Activated CD4-positive, alpha-beta memory T cell treated with anti-CD3 and anti-CD28 coated beads for 36 hours (primary cell): ENCODE measurements at regions not wholly inside any gene's neighbourhood (a gene's known extent, or its start where the extent isn't known, plus 50 kb on each side); places are given as distances from the start of the nearest gene placed in this dataset.

Experiments used
- CTCF ChIA-PET: fragments of 350-600 bp; sonication (Branson Sonifier 250); formaldehyde crosslinking; loops from one replicate; lab custom pipeline; 2021; ENCODE audit warnings: antibody characterized with exemption, inconsistent platforms; lab: Charles Lee
- POLR2A ChIA-PET: fragments of 350-600 bp; sonication (Branson Sonifier 250); formaldehyde crosslinking; loops from one replicate; lab custom pipeline; 2021; ENCODE audit warnings: antibody characterized with exemption; lab: Charles Lee
- DNase-seq: peaks from one replicate; pipeline ENCODE4 v3.0.0-alpha.2; 2020
- H3K27ac Mint-ChIP-seq: one replicate; pipeline ENCODE4 v1.8.0; 2021; ENCODE audit warnings: mixed read lengths
- H3K27me3 Mint-ChIP-seq: one replicate; pipeline ENCODE4 v1.8.0; 2021; ENCODE audit warnings: mixed read lengths
- H3K36me3 Mint-ChIP-seq: one replicate; pipeline ENCODE4 v1.8.0; 2021; ENCODE audit warnings: mixed read lengths
- H3K4me1 Mint-ChIP-seq: one replicate; pipeline ENCODE4 v1.8.0; 2021; ENCODE audit warnings: low read depth, mixed read lengths
- H3K4me3 Mint-ChIP-seq: one replicate; pipeline ENCODE4 v1.8.0; 2021; ENCODE audit warnings: mild to moderate bottlenecking, mixed read lengths
- H3K9me3 Mint-ChIP-seq: one replicate; pipeline ENCODE4 v1.8.0; 2021; ENCODE audit warnings: mixed read lengths
- intact Hi-C: fragments of 100-400 bp; cut with micrococcal nuclease; formaldehyde crosslinking; loops from one replicate; pipeline ENCODE4 v1.15.1; 2023

- no peaks in the 10 kb centered on the region for H3K4me1 Mint-ChIP-seq
- no peaks in the 10 kb centered on the region for H3K36me3 Mint-ChIP-seq
- intact Hi-C loops = no loop called here
- H3K4me3 Mint-ChIP-seq = no peak overlapping the region
- no peak for DNase-seq
- H3K27me3 Mint-ChIP-seq = no peaks in the 10 kb centered on the region
- CTCF ChIA-PET = no interaction called here
- no peak overlapping the region for H3K27ac Mint-ChIP-seq
- peaks cover 2% of the 10 kb centered on the region for H3K9me3 Mint-ChIP-seq
- POLR2A ChIA-PET = no interaction called here
Measured at GRCh38 chrX:33465137-33465536, 253.8 kb upstream of the DMD start.

- POLR2A ChIA-PET = no interaction called here
- CTCF ChIA-PET = no interaction called here
- intact Hi-C loops = no loop called here
- no peaks in the 10 kb centered on the region for H3K27me3 Mint-ChIP-seq
- no peaks in the 10 kb centered on the region for H3K36me3 Mint-ChIP-seq
- H3K4me3 Mint-ChIP-seq = no peak overlapping the region
- DNase-seq = no peak
- peaks cover 4% of the 10 kb centered on the region for H3K9me3 Mint-ChIP-seq
- no peak overlapping the region for H3K27ac Mint-ChIP-seq
- no peaks in the 10 kb centered on the region for H3K4me1 Mint-ChIP-seq
Measured at GRCh38 chrX:33457102-33457501, 245.8 kb upstream of the DMD start.

GRCh38 chrX:33447285-33447684 is 235.9 kb upstream of the DMD start:
- Mint-ChIP-seq H3K9me3 (peaks cover 2% of the 10 kb centered on the region), H3K36me3 (no peaks in the 10 kb centered on the region), H3K27me3 (no peaks in the 10 kb centered on the region), H3K27ac (no peak overlapping the region), H3K4me1 (no peaks in the 10 kb centered on the region), H3K4me3 (no peak overlapping the region)
- ChIA-PET POLR2A (no interaction called here), CTCF (no interaction called here)
- intact Hi-C loops = no loop called here
- no peak for DNase-seq

GRCh38 chrX:33434256-33435092 is 223.1 kb upstream of the DMD start:
- ChIA-PET CTCF (interaction anchor here (1.0 to 1.7 kb wide), 3 partner anchors 20 to 899 kb away, joined by 3 to 4 read pairs (median 3); no protein-coding TSS in a partner anchor), POLR2A (no interaction called here)
- no peaks in the 10 kb centered on the region for H3K4me1 Mint-ChIP-seq
- H3K4me3 Mint-ChIP-seq = no peak overlapping the region
- no peak overlapping the region for H3K27ac Mint-ChIP-seq
- intact Hi-C loops = no loop called here
- peak; percentile 28 for DNase-seq
- no peaks in the 10 kb centered on the region for H3K27me3 Mint-ChIP-seq
- H3K9me3 Mint-ChIP-seq = no peaks in the 10 kb centered on the region
- H3K36me3 Mint-ChIP-seq = no peaks in the 10 kb centered on the region

GRCh38 chrX:33416273-33416805 is 205.0 kb upstream of the DMD start:
- intact Hi-C loops = no loop called here
- Mint-ChIP-seq H3K9me3 (peaks cover 12% of the 10 kb centered on the region), H3K4me3 (no peak overlapping the region), H3K27me3 (no peaks in the 10 kb centered on the region), H3K27ac (no peak overlapping the region), H3K36me3 (no peaks in the 10 kb centered on the region), H3K4me1 (no peaks in the 10 kb centered on the region)
- ChIA-PET CTCF (no interaction called here), POLR2A (no interaction called here)
- no peak for DNase-seq

GRCh38 chrX:33415459-33415858 is 204.1 kb upstream of the DMD start:
- CTCF ChIA-PET = no interaction called here
- Mint-ChIP-seq H3K4me3 (no peak overlapping the region), H3K9me3 (peaks cover 6% of the 10 kb centered on the region), H3K4me1 (no peaks in the 10 kb centered on the region), H3K27ac (no peak overlapping the region), H3K27me3 (no peaks in the 10 kb centered on the region), H3K36me3 (no peaks in the 10 kb centered on the region)
- intact Hi-C loops = no loop called here
- POLR2A ChIA-PET = no interaction called here
- no peak for DNase-seq

- Mint-ChIP-seq H3K4me1 (no peaks in the 10 kb centered on the region), H3K27ac (no peak overlapping the region), H3K9me3 (peaks cover 2% of the 10 kb centered on the region), H3K4me3 (no peak overlapping the region), H3K36me3 (no peaks in the 10 kb centered on the region), H3K27me3 (no peaks in the 10 kb centered on the region)
- ChIA-PET CTCF (no interaction called here), POLR2A (no interaction called here)
- no peak for DNase-seq
- intact Hi-C loops = no loop called here
Measured at GRCh38 chrX:33385546-33385945, 174.2 kb upstream of the DMD start.

GRCh38 chrX:33379839-33380238 is 168.5 kb upstream of the DMD start:
- CTCF ChIA-PET = no interaction called here
- no peak for DNase-seq
- Mint-ChIP-seq H3K27ac (no peak overlapping the region), H3K4me1 (no peaks in the 10 kb centered on the region), H3K4me3 (no peak overlapping the region), H3K27me3 (no peaks in the 10 kb centered on the region), H3K36me3 (no peaks in the 10 kb centered on the region), H3K9me3 (no peaks in the 10 kb centered on the region)
- POLR2A ChIA-PET = no interaction called here
- intact Hi-C loops = no loop called here

GRCh38 chrX:33357606-33358005 is 146.3 kb upstream of the DMD start:
- peaks cover 3% of the 10 kb centered on the region for H3K9me3 Mint-ChIP-seq
- ChIA-PET POLR2A (no interaction called here), CTCF (no interaction called here)
- H3K27me3 Mint-ChIP-seq = no peaks in the 10 kb centered on the region
- H3K4me1 Mint-ChIP-seq = no peaks in the 10 kb centered on the region
- H3K27ac Mint-ChIP-seq = no peak overlapping the region
- no peak overlapping the region for H3K4me3 Mint-ChIP-seq
- H3K36me3 Mint-ChIP-seq = no peaks in the 10 kb centered on the region
- intact Hi-C loops = no loop called here
- no peak for DNase-seq

- Mint-ChIP-seq H3K27ac (no peak overlapping the region), H3K27me3 (no peaks in the 10 kb centered on the region), H3K4me1 (no peaks in the 10 kb centered on the region), H3K36me3 (no peaks in the 10 kb centered on the region), H3K9me3 (no peaks in the 10 kb centered on the region), H3K4me3 (no peak overlapping the region)
- ChIA-PET POLR2A (no interaction called here), CTCF (no interaction called here)
- no peak for DNase-seq
- intact Hi-C loops = no loop called here
Measured at GRCh38 chrX:33339219-33339618, 127.9 kb upstream of the DMD start.

- Mint-ChIP-seq H3K4me1 (no peaks in the 10 kb centered on the region), H3K9me3 (no peaks in the 10 kb centered on the region), H3K27me3 (no peaks in the 10 kb centered on the region), H3K36me3 (no peaks in the 10 kb centered on the region), H3K27ac (no peak overlapping the region), H3K4me3 (no peak overlapping the region)
- ChIA-PET CTCF (no interaction called here), POLR2A (no interaction called here)
- DNase-seq = no peak
- intact Hi-C loops = no loop called here
Measured at GRCh38 chrX:33336783-33337182, 125.4 kb upstream of the DMD start.

- no peak for DNase-seq
- Mint-ChIP-seq H3K27ac (no peak overlapping the region), H3K4me1 (no peaks in the 10 kb centered on the region), H3K4me3 (no peak overlapping the region), H3K36me3 (no peaks in the 10 kb centered on the region), H3K27me3 (no peaks in the 10 kb centered on the region), H3K9me3 (no peaks in the 10 kb centered on the region)
- POLR2A ChIA-PET = no interaction called here
- intact Hi-C loops = no loop called here
- CTCF ChIA-PET = no interaction called here
Measured at GRCh38 chrX:33333271-33333670, 121.9 kb upstream of the DMD start.

- no peaks in the 10 kb centered on the region for H3K9me3 Mint-ChIP-seq
- no peaks in the 10 kb centered on the region for H3K27me3 Mint-ChIP-seq
- ChIA-PET POLR2A (interaction anchor here (0.6 kb wide), 1 partner anchor 30 kb away, joined by 5 read pairs; no protein-coding TSS in a partner anchor), CTCF (no interaction called here)
- H3K4me3 Mint-ChIP-seq = no peak overlapping the region
- no peaks in the 10 kb centered on the region for H3K36me3 Mint-ChIP-seq
- DNase-seq = no peak
- no peaks in the 10 kb centered on the region for H3K4me1 Mint-ChIP-seq
- intact Hi-C loops = no loop called here
- H3K27ac Mint-ChIP-seq = no peak overlapping the region
Measured at GRCh38 chrX:33330798-33331197, 119.4 kb upstream of the DMD start.
